ENCODE measurements at regions not wholly inside any gene's neighbourhood (a gene's known extent, or its start where the extent isn't known, plus 50 kb on each side); places are given as distances from the start of the nearest gene placed in this dataset.

- 31% methylated on average over 2 of the region's 3 CpGs for WGBS (ENCODE audit: insufficient coverage, low coverage, low lambda C conversion rate, missing lambda C conversion rate)
- intact Hi-C loops (cut with DNase I): no loop called here
- Histone ChIP-seq H3K27ac (no peak overlapping the region), H3K4me3 (no peak overlapping the region), H3K36me3 (no peaks in the 10 kb centered on the region), H3K9me3 (no peaks in the 10 kb centered on the region), H3K27me3 (peaks cover 0 to 5% of the 10 kb centered on the region in 2 donors), H3K4me1 (no peaks in the 10 kb centered on the region)
- DNase-seq (no peak), ATAC-seq (no peak)
- no peak for TF ChIP-seq POLR2A (IDR thresholded peaks at IDR 0.05)
- no peak for TF ChIP-seq CTCF (IDR thresholded peaks at IDR 0.05)
These were observed 735.4 kb upstream of the TMEM132C start for GRCh38 chr12:127531542-127531941.

GRCh38 chr12:127533353-127533752, 733.6 kb upstream of the TMEM132C start:
- H3K9me3 ChIP-seq: no peaks in the 10 kb centered on the region
- DNase-seq (no peak), ATAC-seq (no peak)
- H3K4me3 ChIP-seq: no peak overlapping the region
- H3K27ac ChIP-seq: no peak overlapping the region
- no peaks in the 10 kb centered on the region for H3K36me3 ChIP-seq
- H3K27me3 ChIP-seq: peaks cover 0 to 5% of the 10 kb centered on the region in 2 donors
- no peak for TF ChIP-seq POLR2A (IDR thresholded peaks at IDR 0.05)
- no peak for TF ChIP-seq CTCF (IDR thresholded peaks at IDR 0.05)
- intact Hi-C loops (cut with DNase I): no loop called here
- no peaks in the 10 kb centered on the region for H3K4me1 ChIP-seq

- H3K4me3 ChIP-seq: no peak overlapping the region
- DNase-seq: no peak
- no peaks in the 10 kb centered on the region for H3K4me1 ChIP-seq
- intact Hi-C loops (cut with DNase I): no loop called here
- ATAC-seq: no peak
- no peaks in the 10 kb centered on the region for H3K9me3 ChIP-seq
- no peak for TF ChIP-seq CTCF (IDR thresholded peaks at IDR 0.05)
- no peak for TF ChIP-seq POLR2A (IDR thresholded peaks at IDR 0.05)
- WGBS (ENCODE audit: insufficient coverage, low coverage, low lambda C conversion rate, missing lambda C conversion rate): 58% methylated on average over 1 of the region's 1 CpG
- no peak overlapping the region for H3K27ac ChIP-seq
- H3K36me3 ChIP-seq: no peaks in the 10 kb centered on the region
- peaks cover 0 to 5% of the 10 kb centered on the region in 2 donors for H3K27me3 ChIP-seq
These were observed 730.0 kb upstream of the TMEM132C start for GRCh38 chr12:127536833-127537428.

GRCh38 chr12:127538316-127538715, 728.7 kb upstream of the TMEM132C start:
- H3K9me3 ChIP-seq: no peaks in the 10 kb centered on the region
- no peak overlapping the region for H3K27ac ChIP-seq
- ATAC-seq (no peak), DNase-seq (no peak)
- H3K4me1 ChIP-seq: no peaks in the 10 kb centered on the region
- WGBS (ENCODE audit: insufficient coverage, low coverage, low lambda C conversion rate, missing lambda C conversion rate): 54% methylated on average over 3 of the region's 3 CpGs
- TF ChIP-seq CTCF (IDR thresholded peaks at IDR 0.05) (no peak), POLR2A (IDR thresholded peaks at IDR 0.05) (no peak)
- no peaks in the 10 kb centered on the region for H3K36me3 ChIP-seq
- H3K4me3 ChIP-seq: no peak overlapping the region
- intact Hi-C loops (cut with DNase I): no loop called here
- no peaks in the 10 kb centered on the region for H3K27me3 ChIP-seq
